Stimulated activated CD8-positive, alpha-beta memory T cell treated with anti-CD3 and anti-CD28 coated beads, Interleukin-7, amount 100 ng/mL, for 24 hours (primary cell): ENCODE measurements at regions not wholly inside any gene's neighbourhood (a gene's known extent, or its start where the extent isn't known, plus 50 kb on each side); places are given as distances from the start of the nearest gene placed in this dataset.

Experiments
- DNase-seq: peaks from one replicate; pipeline ENCODE4 v3.0.0-alpha.2; 2020; ENCODE audit warnings: low read depth

- DNase-seq, result no peak
Observed at GRCh38 chr2:238790126-238790832, 57.6 kb upstream of the TWIST2 start.

GRCh38 chr2:238790833-238791230, 57.1 kb upstream of the TWIST2 start:
- no peak for DNase-seq

GRCh38 chr2:238791354-238791753, 56.5 kb upstream of the TWIST2 start:
- DNase-seq, result no peak

GRCh38 chr2:238793306-238793705, 54.6 kb upstream of the TWIST2 start:
- DNase-seq, result no peak

- DNase-seq, result no peak
Observed at GRCh38 chr2:238793801-238794449, 54.0 kb upstream of the TWIST2 start.

- DNase-seq, result no peak
Observed at GRCh38 chr2:238796223-238796885, 51.5 kb upstream of the TWIST2 start.

- DNase-seq, result no peak
Observed at GRCh38 chr2:238797537-238797936, 50.3 kb upstream of the TWIST2 start.
